ENCODE measurements at regions not wholly inside any gene's neighbourhood (a gene's known extent, or its start where the extent isn't known, plus 50 kb on each side); places are given as distances from the start of the nearest gene placed in this dataset.

DNA sequence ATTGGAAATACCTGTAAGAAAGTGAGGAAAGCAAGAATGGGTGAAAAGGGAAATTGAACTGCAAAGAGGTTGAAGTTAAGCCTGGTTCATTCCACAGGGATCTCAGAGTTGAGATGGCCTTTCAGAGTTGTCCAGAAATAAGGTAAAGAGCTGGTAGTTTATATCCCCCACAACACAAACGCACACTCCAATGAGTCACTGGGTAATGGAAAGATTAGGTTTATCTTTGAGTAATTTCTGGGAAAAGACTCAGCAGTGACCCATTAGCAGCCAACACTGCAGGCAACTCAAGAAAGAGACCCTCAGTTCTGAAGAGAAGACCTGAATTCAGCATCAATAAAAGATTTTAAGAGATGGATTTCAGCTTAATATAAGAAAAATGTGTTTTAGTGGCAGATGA lies 485.5 kb downstream of the PTPRC start:
- TF ChIP-seq, protein P1, sequence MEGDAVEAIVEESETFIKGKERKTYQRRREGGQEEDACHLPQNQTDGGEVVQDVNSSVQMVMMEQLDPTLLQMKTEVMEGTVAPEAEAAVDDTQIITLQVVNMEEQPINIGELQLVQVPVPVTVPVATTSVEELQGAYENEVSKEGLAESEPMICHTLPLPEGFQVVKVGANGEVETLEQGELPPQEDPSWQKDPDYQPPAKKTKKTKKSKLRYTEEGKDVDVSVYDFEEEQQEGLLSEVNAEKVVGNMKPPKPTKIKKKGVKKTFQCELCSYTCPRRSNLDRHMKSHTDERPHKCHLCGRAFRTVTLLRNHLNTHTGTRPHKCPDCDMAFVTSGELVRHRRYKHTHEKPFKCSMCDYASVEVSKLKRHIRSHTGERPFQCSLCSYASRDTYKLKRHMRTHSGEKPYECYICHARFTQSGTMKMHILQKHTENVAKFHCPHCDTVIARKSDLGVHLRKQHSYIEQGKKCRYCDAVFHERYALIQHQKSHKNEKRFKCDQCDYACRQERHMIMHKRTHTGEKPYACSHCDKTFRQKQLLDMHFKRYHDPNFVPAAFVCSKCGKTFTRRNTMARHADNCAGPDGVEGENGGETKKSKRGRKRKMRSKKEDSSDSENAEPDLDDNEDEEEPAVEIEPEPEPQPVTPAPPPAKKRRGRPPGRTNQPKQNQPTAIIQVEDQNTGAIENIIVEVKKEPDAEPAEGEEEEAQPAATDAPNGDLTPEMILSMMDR (IDR thresholded peaks at IDR 0.05; ENCODE audit: insufficient read depth, low read length) = no peak
- TF ChIP-seq POLR2AphosphoS5 (IDR thresholded peaks at IDR 0.05; ENCODE audit: low read depth) = no peak
- TF ChIP-seq, protein P2, sequence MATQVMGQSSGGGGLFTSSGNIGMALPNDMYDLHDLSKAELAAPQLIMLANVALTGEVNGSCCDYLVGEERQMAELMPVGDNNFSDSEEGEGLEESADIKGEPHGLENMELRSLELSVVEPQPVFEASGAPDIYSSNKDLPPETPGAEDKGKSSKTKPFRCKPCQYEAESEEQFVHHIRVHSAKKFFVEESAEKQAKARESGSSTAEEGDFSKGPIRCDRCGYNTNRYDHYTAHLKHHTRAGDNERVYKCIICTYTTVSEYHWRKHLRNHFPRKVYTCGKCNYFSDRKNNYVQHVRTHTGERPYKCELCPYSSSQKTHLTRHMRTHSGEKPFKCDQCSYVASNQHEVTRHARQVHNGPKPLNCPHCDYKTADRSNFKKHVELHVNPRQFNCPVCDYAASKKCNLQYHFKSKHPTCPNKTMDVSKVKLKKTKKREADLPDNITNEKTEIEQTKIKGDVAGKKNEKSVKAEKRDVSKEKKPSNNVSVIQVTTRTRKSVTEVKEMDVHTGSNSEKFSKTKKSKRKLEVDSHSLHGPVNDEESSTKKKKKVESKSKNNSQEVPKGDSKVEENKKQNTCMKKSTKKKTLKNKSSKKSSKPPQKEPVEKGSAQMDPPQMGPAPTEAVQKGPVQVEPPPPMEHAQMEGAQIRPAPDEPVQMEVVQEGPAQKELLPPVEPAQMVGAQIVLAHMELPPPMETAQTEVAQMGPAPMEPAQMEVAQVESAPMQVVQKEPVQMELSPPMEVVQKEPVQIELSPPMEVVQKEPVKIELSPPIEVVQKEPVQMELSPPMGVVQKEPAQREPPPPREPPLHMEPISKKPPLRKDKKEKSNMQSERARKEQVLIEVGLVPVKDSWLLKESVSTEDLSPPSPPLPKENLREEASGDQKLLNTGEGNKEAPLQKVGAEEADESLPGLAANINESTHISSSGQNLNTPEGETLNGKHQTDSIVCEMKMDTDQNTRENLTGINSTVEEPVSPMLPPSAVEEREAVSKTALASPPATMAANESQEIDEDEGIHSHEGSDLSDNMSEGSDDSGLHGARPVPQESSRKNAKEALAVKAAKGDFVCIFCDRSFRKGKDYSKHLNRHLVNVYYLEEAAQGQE (IDR thresholded peaks at IDR 0.05; ENCODE audit: insufficient replicate concordance, low read depth) = no peak
- TF ChIP-seq GABPA (IDR thresholded peaks at IDR 0.05; ENCODE audit: low read depth) = no peak
- TF ChIP-seq SPI1 (IDR thresholded peaks at IDR 0.05; ENCODE audit: borderline replicate concordance, low read depth) = no peak

All from HL-60 (cell line).